RWPE2 (cell line): ENCODE measurements at regions not wholly inside any gene's neighbourhood (a gene's known extent, or its start where the extent isn't known, plus 50 kb on each side); places are given as distances from the start of the nearest gene placed in this dataset.

Experiments
- ATAC-seq: fragments of 200-7000 bp; cut with Tn5 transposase; 3 replicates; pipeline ENCODE4 v1.9.1; 2021; ENCODE audit warnings: low read depth
- DNase-seq: peaks from one replicate; pipeline ENCODE4 v3.0.0-alpha.2; 2020; ENCODE audit warnings: low spot score
- H3K27ac ChIP-seq: fragments of 450-650 bp; 2 replicates; pipeline ENCODE4 v1.5.1; 2017; ENCODE audit warnings: mild to moderate bottlenecking; ENCODE audit not compliant: poor library complexity, severe bottlenecking
- H3K27me3 ChIP-seq: fragments of 250-450 bp; sonication (Bioruptor Pico); 2 replicates; pipeline ENCODE4 v1.5.1; 2021; ENCODE audit warnings: mild to moderate bottlenecking, moderate library complexity; ENCODE audit not compliant: insufficient read depth, poor library complexity, severe bottlenecking
- H3K36me3 ChIP-seq: fragments of 250-450 bp; sonication (Bioruptor Pico); 2 replicates; pipeline ENCODE4 v1.5.1; 2020; ENCODE audit warnings: low read depth, mild to moderate bottlenecking, moderate library complexity
- H3K4me1 ChIP-seq: fragments of 250-450 bp; sonication (Bioruptor Pico); 2 replicates; pipeline ENCODE4 v1.5.1; 2021; ENCODE audit warnings: mild to moderate bottlenecking, moderate library complexity; ENCODE audit not compliant: insufficient read depth, poor library complexity, severe bottlenecking
- H3K4me3 ChIP-seq: fragments of 250-450 bp; sonication (Bioruptor Pico); 2 replicates; pipeline ENCODE4 v1.5.1; 2021; ENCODE audit warnings: mild to moderate bottlenecking, moderate library complexity; ENCODE audit not compliant: severe bottlenecking
- H3K9me3 ChIP-seq: fragments of 250-450 bp; sonication (Bioruptor Pico); 2 replicates; pipeline ENCODE4 v1.5.1; 2021; ENCODE audit warnings: mild to moderate bottlenecking, moderate library complexity; ENCODE audit not compliant: severe bottlenecking
- CTCF ChIP-seq: fragments of 450-650 bp; IDR thresholded peaks from one replicate; pipeline ENCODE4 v1.5.1; 2017; ENCODE audit warnings: mild to moderate bottlenecking, moderate library complexity; ENCODE audit not compliant: poor library complexity, severe bottlenecking

GRCh38 chrX:99914635-99915034, 495.4 kb downstream of the PCDH19 start:
- no peak for DNase-seq
- ATAC-seq = no peak

GRCh38 chrX:99913611-99914010, 496.5 kb downstream of the PCDH19 start:
- no peaks in the 10 kb centered on the region for H3K4me1 ChIP-seq
- no peaks in the 10 kb centered on the region for H3K9me3 ChIP-seq
- no peak overlapping the region for H3K4me3 ChIP-seq
- no peak overlapping the region for H3K27ac ChIP-seq
- no peaks in the 10 kb centered on the region for H3K36me3 ChIP-seq
- DNase-seq (no peak), ATAC-seq (no peak)
- no peak for TF ChIP-seq CTCF
- H3K27me3 ChIP-seq = no peaks in the 10 kb centered on the region

More at GRCh38 chrX:99914635-99915034, 495.4 kb downstream of the PCDH19 start:
- no peak overlapping the region for H3K27ac ChIP-seq
- no peaks in the 10 kb centered on the region for H3K9me3 ChIP-seq
- H3K4me1 ChIP-seq = no peaks in the 10 kb centered on the region
- no peak for TF ChIP-seq CTCF
- no peak overlapping the region for H3K4me3 ChIP-seq
- H3K27me3 ChIP-seq = no peaks in the 10 kb centered on the region
- H3K36me3 ChIP-seq = no peaks in the 10 kb centered on the region

- TF ChIP-seq CTCF = no peak
- DNase-seq (no peak), ATAC-seq (no peak)
- Histone ChIP-seq H3K27me3 (no peaks in the 10 kb centered on the region), H3K4me1 (no peaks in the 10 kb centered on the region), H3K27ac (no peak overlapping the region), H3K9me3 (no peaks in the 10 kb centered on the region), H3K4me3 (no peak overlapping the region), H3K36me3 (no peaks in the 10 kb centered on the region)
These were observed 500.1 kb downstream of the PCDH19 start for GRCh38 chrX:99909946-99910345.

- no peak for TF ChIP-seq CTCF
- H3K27me3 ChIP-seq = no peaks in the 10 kb centered on the region
- no peaks in the 10 kb centered on the region for H3K9me3 ChIP-seq
- no peaks in the 10 kb centered on the region for H3K36me3 ChIP-seq
- no peak for ATAC-seq
- no peak overlapping the region for H3K4me3 ChIP-seq
- DNase-seq = no peak
- no peaks in the 10 kb centered on the region for H3K4me1 ChIP-seq
- no peak overlapping the region for H3K27ac ChIP-seq
These were observed 509.0 kb downstream of the PCDH19 start for GRCh38 chrX:99901091-99901490.

GRCh38 chrX:99887918-99888317, 522.2 kb downstream of the PCDH19 start:
- H3K9me3 ChIP-seq = no peaks in the 10 kb centered on the region
- no peak for ATAC-seq
- no peak overlapping the region for H3K4me3 ChIP-seq
- no peaks in the 10 kb centered on the region for H3K4me1 ChIP-seq
- no peak for TF ChIP-seq CTCF
- H3K27ac ChIP-seq = no peak overlapping the region
- H3K36me3 ChIP-seq = no peaks in the 10 kb centered on the region
- no peaks in the 10 kb centered on the region for H3K27me3 ChIP-seq
- no peak for DNase-seq
